ENCODE measurements at regions not wholly inside any gene's neighbourhood (a gene's known extent, or its start where the extent isn't known, plus 50 kb on each side); places are given as distances from the start of the nearest gene placed in this dataset.
A peak's percentile ranks its signal among the peaks of the same experiment; 100 is the strongest.

GRCh38 chr6:167731731-167732422, 94.8 kb upstream of the AFDN start:
- no peaks in the 10 kb centered on the region for H3K4me1 ChIP-seq (ENCODE audit: insufficient read depth)
- H3K4me2 ChIP-seq, result no peak overlapping the region
- H3K9me2 ChIP-seq (replicated peaks; ENCODE audit: insufficient read depth), result no peaks in the 10 kb centered on the region
- H3K4me3 ChIP-seq, result no peak overlapping the region
- no peaks in the 10 kb centered on the region for H3K9me3 ChIP-seq (ENCODE audit: low read depth)
- no peaks in the 10 kb centered on the region for H3K27me3 ChIP-seq
- no peaks in the 10 kb centered on the region for H4K20me1 ChIP-seq (ENCODE audit: insufficient read depth, poor library complexity, severe bottlenecking)
- DNase-seq (ENCODE audit: low spot score), result no peak
- 98% methylated on average over 23 of the region's 23 CpGs for WGBS (ENCODE audit: low lambda C conversion rate, missing lambda C conversion rate)
- H3K27ac ChIP-seq, result no peak overlapping the region
- H2AFZ ChIP-seq, result no peak overlapping the region
- TF ChIP-seq CTCF (IDR thresholded peaks at IDR 0.05; ENCODE audit: poor library complexity) (no peak), EZH2phosphoT487 (IDR thresholded peaks at IDR 0.05; ENCODE audit: low read depth, severe bottlenecking, unreplicated experiment) (no peak), EZH2 (IDR thresholded peaks at IDR 0.05; ENCODE audit: borderline replicate concordance) (no peak)
- H3K79me2 ChIP-seq, result no peaks in the 10 kb centered on the region
- no peaks in the 10 kb centered on the region for H3K36me3 ChIP-seq (replicated peaks; ENCODE audit: insufficient read depth, low read depth)

GRCh38 chr6:167733740-167734661, 92.7 kb upstream of the AFDN start:
- Histone ChIP-seq H3K4me1 (ENCODE audit: insufficient read depth) (no peaks in the 10 kb centered on the region), H3K4me3 (no peak overlapping the region), H3K27ac (peak overlapping the region; percentile 68), H3K4me2 (peak overlapping the region; percentile 31), H3K79me2 (no peaks in the 10 kb centered on the region), H3K9me3 (ENCODE audit: low read depth) (no peaks in the 10 kb centered on the region), H2AFZ (no peak overlapping the region), H3K9me2 (replicated peaks; ENCODE audit: insufficient read depth) (no peaks in the 10 kb centered on the region), H4K20me1 (ENCODE audit: insufficient read depth, poor library complexity, severe bottlenecking) (no peaks in the 10 kb centered on the region), H3K36me3 (replicated peaks; ENCODE audit: insufficient read depth, low read depth) (no peaks in the 10 kb centered on the region), H3K27me3 (no peaks in the 10 kb centered on the region)
- TF ChIP-seq CTCF (IDR thresholded peaks at IDR 0.05; ENCODE audit: poor library complexity) (no peak), EZH2 (IDR thresholded peaks at IDR 0.05; ENCODE audit: borderline replicate concordance) (no peak), EZH2phosphoT487 (IDR thresholded peaks at IDR 0.05; ENCODE audit: low read depth, severe bottlenecking, unreplicated experiment) (no peak)
- WGBS (ENCODE audit: low lambda C conversion rate, missing lambda C conversion rate), result 55% methylated on average over 16 of the region's 16 CpGs
- DNase-seq (ENCODE audit: low spot score), result peak; percentile 50

- Histone ChIP-seq H3K9me2 (replicated peaks; ENCODE audit: insufficient read depth) (no peaks in the 10 kb centered on the region), H3K4me2 (no peak overlapping the region), H2AFZ (no peak overlapping the region), H4K20me1 (ENCODE audit: insufficient read depth, poor library complexity, severe bottlenecking) (no peaks in the 10 kb centered on the region), H3K27me3 (no peaks in the 10 kb centered on the region), H3K4me1 (ENCODE audit: insufficient read depth) (no peaks in the 10 kb centered on the region), H3K4me3 (no peak overlapping the region), H3K79me2 (no peaks in the 10 kb centered on the region), H3K36me3 (replicated peaks; ENCODE audit: insufficient read depth, low read depth) (no peaks in the 10 kb centered on the region), H3K9me3 (ENCODE audit: low read depth) (no peaks in the 10 kb centered on the region), H3K27ac (peak overlapping the region; percentile 57)
- 95% methylated on average over 6 of the region's 6 CpGs for WGBS (ENCODE audit: low lambda C conversion rate, missing lambda C conversion rate)
- DNase-seq (ENCODE audit: low spot score), result no peak
- TF ChIP-seq EZH2 (IDR thresholded peaks at IDR 0.05; ENCODE audit: borderline replicate concordance), result no peak
- TF ChIP-seq CTCF (IDR thresholded peaks at IDR 0.05; ENCODE audit: poor library complexity), result no peak
- TF ChIP-seq EZH2phosphoT487 (IDR thresholded peaks at IDR 0.05; ENCODE audit: low read depth, severe bottlenecking, unreplicated experiment), result no peak
These were observed 92.0 kb upstream of the AFDN start for GRCh38 chr6:167734662-167735083.

Data from hepatocyte (in vitro differentiated cells).